GM18498 (cell line): ENCODE measurements at regions not wholly inside any gene's neighbourhood (a gene's known extent, or its start where the extent isn't known, plus 50 kb on each side); places are given as distances from the start of the nearest gene placed in this dataset.
"Not testable (repeated sequence)": the region's sequence is repeated elsewhere in the genome, so short reads cannot be mapped to it uniquely, and the experiment has no call there.

Experiments used
- ATAC-seq: cut with Tn5 transposase; IDR thresholded peaks from one replicate; pipeline ENCODE4 v1.9.1; 2021; ENCODE audit warnings: mild to moderate bottlenecking, moderate library complexity; ENCODE audit not compliant: unreplicated experiment

GRCh38 chr10:44564361-44564760 is 179.5 kb upstream of the CXCL12 start:
- ATAC-seq = no peak

- no peak for ATAC-seq
Observed at GRCh38 chr10:44564790-44565189, 179.9 kb upstream of the CXCL12 start.

GRCh38 chr10:44566786-44567185 is 181.9 kb upstream of the CXCL12 start:
- no peak for ATAC-seq

- ATAC-seq = no peak
Observed at GRCh38 chr10:44567471-44567870, 182.6 kb upstream of the CXCL12 start.

- no peak for ATAC-seq
Observed at GRCh38 chr10:44569193-44570091, 184.5 kb upstream of the CXCL12 start.

- ATAC-seq = no peak
Observed at GRCh38 chr10:44571701-44572100, 186.8 kb upstream of the CXCL12 start.

- no peak for ATAC-seq
Observed at GRCh38 chr10:44572146-44572545, 187.2 kb upstream of the CXCL12 start.

- ATAC-seq = no peak
Observed at GRCh38 chr10:44573821-44574220, 188.9 kb upstream of the CXCL12 start.

- ATAC-seq = no peak
Observed at GRCh38 chr10:44574596-44575480, 189.9 kb upstream of the CXCL12 start.

- ATAC-seq = no peak
Observed at GRCh38 chr10:44575601-44576380, 190.9 kb upstream of the CXCL12 start.

- ATAC-seq = no peak
Observed at GRCh38 chr10:44576702-44577191, 191.8 kb upstream of the CXCL12 start.

GRCh38 chr10:44577533-44577932 is 192.6 kb upstream of the CXCL12 start:
- no peak for ATAC-seq

GRCh38 chr10:44578271-44578670 is 193.4 kb upstream of the CXCL12 start:
- ATAC-seq = no peak

- not testable (repeated sequence) for ATAC-seq
Observed at GRCh38 chr10:44578963-44579362, 194.1 kb upstream of the CXCL12 start.

- no peak for ATAC-seq
Observed at GRCh38 chr10:44581996-44582395, 197.1 kb upstream of the CXCL12 start.

- ATAC-seq = no peak
Observed at GRCh38 chr10:44587488-44588318, 202.8 kb upstream of the CXCL12 start.

GRCh38 chr10:44589181-44589943 is 204.5 kb upstream of the CXCL12 start:
- ATAC-seq = no peak

- no peak for ATAC-seq
Observed at GRCh38 chr10:44589944-44590449, 205.1 kb upstream of the CXCL12 start.

- ATAC-seq = no peak
Observed at GRCh38 chr10:44591911-44592310, 207.0 kb upstream of the CXCL12 start.
